22Rv1 (cell line): ENCODE measurements at regions not wholly inside any gene's neighbourhood (a gene's known extent, or its start where the extent isn't known, plus 50 kb on each side); places are given as distances from the start of the nearest gene placed in this dataset.

ENCODE experiments used
- ZFX ChIP-seq: fragments of 450-650 bp; IDR thresholded peaks from 2 replicates; pipeline ENCODE4 v1.6.1; 2017; ENCODE audit warnings: antibody characterized with exemption, borderline replicate concordance
- TF ChIP-seq, protein P1 (sequence below): fragments of 450-650 bp; IDR thresholded peaks from 2 replicates; pipeline ENCODE4 v1.5.1; 2017; ENCODE audit warnings: mild to moderate bottlenecking

DNA sequence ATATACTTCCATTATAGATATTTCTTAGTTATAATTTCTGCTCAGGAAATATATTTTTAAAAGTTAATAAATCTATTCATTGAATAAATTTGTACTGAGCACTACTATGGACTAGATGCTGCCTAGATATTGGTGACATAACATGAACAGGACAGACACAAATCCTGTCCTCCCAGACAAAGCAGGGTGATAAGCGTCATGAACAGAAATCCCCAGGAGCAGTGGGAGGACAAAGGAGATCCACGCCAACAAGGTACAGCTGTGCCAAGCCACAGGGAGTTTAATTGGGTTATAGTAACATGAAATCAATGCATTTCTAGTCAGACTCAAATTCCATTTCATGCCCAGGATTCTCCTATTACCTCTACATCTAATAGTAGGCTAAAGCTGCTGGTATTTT is 171.8 kb upstream of the CPNE8 start:
- TF ChIP-seq, protein P1, sequence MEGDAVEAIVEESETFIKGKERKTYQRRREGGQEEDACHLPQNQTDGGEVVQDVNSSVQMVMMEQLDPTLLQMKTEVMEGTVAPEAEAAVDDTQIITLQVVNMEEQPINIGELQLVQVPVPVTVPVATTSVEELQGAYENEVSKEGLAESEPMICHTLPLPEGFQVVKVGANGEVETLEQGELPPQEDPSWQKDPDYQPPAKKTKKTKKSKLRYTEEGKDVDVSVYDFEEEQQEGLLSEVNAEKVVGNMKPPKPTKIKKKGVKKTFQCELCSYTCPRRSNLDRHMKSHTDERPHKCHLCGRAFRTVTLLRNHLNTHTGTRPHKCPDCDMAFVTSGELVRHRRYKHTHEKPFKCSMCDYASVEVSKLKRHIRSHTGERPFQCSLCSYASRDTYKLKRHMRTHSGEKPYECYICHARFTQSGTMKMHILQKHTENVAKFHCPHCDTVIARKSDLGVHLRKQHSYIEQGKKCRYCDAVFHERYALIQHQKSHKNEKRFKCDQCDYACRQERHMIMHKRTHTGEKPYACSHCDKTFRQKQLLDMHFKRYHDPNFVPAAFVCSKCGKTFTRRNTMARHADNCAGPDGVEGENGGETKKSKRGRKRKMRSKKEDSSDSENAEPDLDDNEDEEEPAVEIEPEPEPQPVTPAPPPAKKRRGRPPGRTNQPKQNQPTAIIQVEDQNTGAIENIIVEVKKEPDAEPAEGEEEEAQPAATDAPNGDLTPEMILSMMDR, result no peak
- no peak for TF ChIP-seq ZFX
